Activated naive CD8-positive, alpha-beta T cell treated with anti-CD3 and anti-CD28 coated beads, Interleukin-2, amount 50 U/mL, for 16 hours (primary cell): ENCODE measurements at regions not wholly inside any gene's neighbourhood (a gene's known extent, or its start where the extent isn't known, plus 50 kb on each side); places are given as distances from the start of the nearest gene placed in this dataset.
A peak's percentile ranks its signal among the peaks of the same experiment; 100 is the strongest.
"Not testable (repeated sequence)": the region's sequence is repeated elsewhere in the genome, so short reads cannot be mapped to it uniquely, and the experiment has no call there.

Experiments
- DNase-seq: peaks from one replicate; pipeline ENCODE4 v3.0.0-alpha.2; 2020; ENCODE audit warnings: low read depth, low spot score

DNA sequence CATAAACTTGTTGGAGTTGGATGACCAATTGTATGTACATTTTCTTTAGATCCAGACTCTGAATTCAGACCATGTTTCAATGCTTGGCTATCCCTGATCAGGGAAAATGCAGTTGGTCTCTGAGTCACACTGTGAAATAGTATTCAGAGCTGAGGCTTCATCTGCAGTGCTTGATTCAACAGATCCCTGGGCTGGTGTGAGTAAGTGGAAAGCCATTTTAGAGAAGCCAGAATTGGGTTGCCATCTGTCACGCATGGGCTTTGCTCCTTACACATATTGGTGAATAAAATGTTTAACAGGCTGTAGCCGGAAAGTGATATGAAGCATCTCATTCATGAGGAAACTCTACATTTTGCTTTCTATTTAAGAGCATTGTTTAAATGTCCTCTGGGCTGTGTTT is 50.0 kb upstream of the ACYP2 start:
- no peak for DNase-seq

DNA sequence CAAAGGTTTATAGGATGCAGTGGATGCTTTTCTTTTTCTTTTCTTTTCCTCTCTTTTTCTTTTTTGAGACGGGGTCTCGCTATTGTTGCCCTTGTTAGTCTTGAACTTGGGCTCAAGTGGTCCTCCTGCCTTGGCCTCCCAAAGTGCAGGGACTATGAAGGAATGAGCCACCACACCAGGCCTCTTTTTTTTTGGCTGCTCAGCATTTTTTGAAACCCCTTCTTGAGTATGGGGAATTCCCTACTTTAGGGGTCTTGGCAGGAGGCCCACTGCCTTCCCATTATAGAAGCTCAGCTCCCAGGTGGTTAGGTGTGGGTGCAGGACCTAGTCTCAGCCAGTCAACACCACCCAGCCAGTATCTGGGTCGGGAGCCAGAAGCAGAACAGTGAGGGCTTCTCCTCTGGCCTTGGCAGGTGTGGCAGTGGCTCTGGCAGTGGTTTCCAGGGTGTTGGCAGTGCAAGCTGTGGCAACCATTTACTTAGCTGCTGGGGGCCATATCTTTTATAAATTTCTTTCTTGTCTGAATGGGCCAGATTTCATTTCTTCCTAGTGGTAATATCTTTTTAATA is 51.4 kb upstream of the ACYP2 start:
- DNase-seq = no peak

DNA sequence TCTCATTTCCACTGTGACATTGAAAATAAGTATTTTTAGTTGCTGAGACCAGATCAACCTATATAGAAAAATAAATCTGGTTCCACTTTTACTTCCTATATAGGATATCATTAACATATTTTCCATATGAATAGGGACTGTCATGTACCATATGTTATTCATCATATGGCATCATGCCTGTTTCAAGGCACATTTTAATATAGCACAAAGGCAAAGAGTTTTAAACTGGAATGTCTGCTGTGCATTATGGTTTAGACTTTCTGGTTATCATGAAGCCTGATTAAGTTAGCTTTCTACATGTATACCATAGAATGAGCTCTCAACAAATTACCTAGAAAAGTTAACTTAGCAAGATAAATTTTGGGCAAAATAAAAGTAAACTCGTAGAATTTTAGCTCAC is 53.0 kb upstream of the ACYP2 start:
- DNase-seq = no peak

DNA sequence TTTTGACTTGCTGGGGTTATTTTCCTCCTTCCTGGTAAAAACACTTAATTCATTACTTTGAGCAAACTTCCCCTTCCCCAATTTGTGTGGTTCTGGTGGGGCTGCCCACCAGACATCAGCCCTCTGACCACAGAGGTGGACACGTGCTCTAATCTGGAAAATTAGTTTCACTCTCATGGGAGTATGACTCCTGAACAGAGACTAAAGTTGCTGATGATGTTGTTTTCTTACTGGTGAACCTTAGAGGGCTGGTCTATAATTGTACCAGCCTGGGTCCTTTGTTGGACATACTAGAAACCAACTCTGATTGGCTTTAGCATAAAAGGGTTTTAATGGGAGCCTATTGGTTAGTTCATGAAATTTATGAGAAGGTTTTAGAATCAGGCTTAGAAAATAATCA is 54.1 kb upstream of the ACYP2 start:
- no peak for DNase-seq

DNA sequence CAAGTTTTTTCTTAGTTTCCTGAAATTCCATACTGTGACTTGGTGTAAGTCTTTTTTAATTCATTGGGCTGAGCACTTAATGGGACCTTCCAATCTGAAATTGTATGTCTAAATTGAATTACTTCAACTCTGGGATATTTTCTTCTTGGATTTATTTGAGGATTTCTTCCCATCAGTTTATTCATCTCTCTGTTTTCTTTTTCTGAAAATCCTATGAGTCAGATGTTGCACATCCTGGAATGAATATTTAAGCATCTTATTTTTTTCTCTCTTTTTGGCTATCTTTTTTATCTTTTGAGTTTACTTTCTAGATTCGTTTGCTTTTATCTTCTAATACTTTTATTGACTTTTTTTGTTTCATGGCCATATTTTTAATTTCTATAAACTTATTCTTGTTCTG is 55.4 kb upstream of the ACYP2 start:
- DNase-seq = no peak

DNA sequence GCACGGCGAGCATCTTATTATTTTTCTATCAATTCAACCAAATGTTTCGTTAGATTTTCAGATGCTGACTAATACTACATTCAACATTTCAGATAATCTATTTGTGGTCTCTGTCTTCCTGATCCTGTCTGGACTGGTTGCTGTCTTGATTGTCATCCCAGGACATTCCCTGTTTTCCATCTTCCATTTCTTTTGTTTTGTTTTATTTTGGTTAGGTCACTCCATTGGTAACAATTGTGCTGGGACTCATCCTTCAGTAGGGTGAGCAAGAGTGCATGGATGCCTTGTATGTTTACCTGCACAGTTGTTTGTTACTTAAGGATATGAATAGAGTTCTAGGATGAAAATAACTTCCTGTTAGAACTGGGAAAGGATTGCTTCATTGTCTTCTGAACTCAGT is 55.9 kb upstream of the ACYP2 start:
- no peak for DNase-seq

DNA sequence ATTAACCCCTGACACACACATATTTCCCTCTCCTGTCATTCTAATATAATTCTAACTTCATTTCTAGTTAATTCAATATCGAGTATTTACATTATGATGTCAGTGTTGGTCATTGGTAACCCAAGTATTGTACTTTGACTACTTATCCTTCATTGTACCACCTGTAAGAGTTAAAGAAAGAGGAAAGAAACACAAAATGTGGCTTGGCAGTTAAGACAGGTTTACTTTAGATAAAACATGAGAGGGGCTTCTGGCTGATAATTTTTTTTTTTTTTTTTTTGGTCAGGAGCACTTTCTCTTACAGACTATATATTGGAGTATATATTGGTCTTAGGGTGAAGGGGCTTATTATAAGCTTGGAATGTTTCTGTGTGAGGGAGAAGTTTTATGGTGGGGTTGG is 57.0 kb upstream of the ACYP2 start:
- DNase-seq = no peak

DNA sequence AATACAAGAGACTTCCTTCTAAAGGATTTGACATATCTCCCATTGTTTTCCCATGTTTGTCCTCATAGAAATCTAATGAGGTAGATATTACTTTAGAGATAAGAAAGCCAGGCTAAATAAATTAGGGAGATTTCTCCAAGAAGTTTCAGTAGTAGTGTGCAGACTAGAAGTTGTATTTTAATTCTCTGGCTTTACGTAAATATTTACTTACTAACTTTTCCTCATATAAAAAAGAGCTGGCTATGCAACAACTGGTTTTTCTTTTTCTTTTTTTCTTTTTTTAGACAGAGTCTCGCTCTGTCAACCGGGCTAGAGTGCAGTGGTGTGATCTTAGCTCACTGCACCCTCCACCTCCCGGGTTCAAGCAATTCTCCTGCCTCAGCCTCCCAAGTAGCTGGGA is 60.6 kb upstream of the ACYP2 start:
- DNase-seq = no peak

DNA sequence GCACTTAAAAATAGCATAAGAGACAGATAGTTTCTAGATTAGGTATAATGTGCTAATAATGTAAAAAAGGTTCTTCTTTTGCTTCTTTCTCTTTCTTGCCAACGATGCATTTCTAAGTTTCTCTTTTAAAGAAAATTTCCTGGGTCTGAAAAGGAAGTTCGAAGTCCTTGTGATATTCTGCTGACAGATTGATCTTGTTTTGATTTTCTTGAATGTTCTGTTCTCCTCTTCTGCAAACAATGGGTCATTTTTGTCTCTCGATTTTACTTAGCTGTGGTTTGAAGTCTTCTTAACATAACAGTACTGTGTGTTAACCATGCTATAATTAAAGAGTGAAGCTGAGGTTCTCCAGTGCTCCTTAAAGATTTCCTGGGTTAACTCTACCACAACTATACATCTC is 61.1 kb upstream of the ACYP2 start:
- no peak for DNase-seq

DNA sequence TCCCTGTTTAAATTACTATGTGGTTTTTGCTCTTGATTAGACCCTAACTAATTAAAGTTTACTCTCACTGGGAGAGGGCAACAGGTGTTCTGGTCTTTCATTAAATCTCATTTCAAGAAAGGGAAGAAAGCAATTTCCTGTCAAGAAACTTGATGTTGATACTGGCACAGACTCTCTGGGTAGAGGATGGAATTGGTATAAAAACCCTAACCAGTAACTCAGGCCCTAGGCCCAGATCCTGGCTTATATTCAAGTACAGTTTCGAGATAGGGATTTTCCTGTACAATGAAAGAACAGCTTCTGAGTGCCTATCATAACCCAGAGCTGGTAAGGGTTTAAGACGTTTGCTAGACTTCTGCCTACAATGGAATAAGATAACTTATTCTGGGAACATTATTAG is 61.6 kb upstream of the ACYP2 start:
- DNase-seq = no peak

DNA sequence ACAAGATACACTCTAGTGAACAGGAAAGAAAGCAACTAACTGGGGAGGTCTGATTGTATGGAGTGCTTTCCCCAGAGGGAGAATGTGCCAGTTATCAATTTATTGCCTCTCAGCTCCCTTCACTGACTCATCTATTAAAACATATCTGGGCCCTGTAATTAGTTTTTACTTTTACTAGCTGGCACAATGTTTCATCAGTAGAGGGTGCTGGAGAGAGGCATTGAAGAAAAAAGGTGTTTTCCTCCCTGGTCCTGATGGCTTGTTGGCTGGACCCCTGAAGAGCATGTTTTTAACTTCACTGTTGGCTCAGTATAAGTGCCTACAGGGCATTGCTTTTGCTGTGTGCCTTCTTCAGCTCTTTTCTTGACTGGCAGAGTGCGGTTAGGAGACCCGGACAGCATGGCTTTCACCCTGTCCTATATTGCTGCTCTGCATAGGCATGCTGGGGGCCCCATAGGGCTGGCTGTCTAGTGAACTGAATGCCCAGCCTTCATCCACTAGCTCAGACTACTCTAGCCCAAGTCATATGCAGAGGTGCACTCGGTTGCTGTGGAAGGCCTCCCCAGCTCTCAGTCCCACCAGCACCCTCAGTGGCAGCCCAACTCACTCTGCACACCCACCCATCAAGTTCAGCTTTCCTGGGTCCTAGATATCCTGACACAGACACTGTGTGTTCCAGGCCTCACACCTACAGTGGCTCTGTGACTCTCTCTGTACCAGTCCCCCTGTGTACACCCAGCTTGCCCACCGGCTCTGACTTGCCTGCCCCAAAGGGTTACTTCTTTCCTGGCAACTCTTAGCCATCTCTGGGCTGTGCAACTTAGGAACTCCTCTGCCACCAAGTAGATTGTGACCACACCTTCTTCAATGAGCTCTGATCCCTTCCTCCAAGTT is 62.3 kb upstream of the ACYP2 start:
- no peak for DNase-seq

DNA sequence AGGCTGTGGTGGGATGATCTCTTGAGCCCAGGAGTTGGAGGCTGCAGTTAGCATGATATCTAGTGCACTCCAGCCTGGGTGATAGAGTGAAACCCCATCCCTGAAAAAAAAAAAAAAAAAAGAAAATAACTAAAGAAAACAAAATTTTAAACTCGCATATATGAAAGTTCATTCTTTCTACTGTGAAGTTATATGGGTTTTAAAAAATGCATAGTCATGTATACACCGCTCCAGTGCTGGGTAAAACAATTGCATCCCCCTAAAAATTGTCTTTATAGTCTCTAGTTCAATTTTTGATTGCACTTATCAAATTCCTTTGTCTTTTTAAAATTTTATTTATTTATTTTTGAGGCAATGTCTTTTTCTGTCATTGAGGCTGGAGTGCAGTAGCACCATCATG is 65.0 kb upstream of the ACYP2 start:
- DNase-seq = no peak

DNA sequence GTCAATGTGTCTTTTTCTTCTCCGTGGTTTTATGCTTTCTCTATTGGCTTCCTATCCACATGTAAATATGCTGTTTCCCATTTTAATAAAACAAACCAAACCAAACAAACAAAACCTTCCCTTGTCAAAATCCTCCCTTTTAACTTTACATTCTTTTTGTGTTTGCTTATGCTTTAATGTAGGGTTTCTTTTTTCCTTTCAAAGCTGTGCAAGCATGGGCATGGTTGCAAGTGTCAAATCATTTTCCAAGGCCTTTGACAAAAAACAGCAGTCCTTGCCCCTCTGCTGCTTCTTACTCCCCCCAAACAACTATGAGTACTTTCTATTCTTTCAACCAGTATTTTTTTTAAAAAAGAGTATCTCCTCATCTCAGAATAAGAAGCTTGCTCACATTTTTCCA is 66.0 kb upstream of the ACYP2 start:
- no peak for DNase-seq

DNA sequence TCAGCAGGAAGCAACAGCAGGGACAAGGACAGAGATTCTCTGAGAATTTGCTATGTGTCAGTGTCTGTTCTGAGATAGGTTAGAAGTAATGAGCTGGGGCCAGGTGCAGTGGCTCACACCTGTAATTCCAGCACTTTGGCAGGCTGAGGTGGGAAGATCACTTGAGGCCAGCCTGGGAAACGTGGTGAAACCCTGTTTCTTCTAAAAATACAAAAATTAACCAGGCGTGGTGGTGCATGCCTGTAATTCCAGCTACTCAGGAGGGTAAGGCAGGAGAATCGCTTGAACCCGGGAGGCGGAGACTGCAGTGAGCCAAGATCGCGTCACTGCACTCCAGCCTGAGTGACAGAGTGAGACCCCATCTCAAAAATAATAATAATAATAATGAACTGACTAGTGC is 66.5 kb upstream of the ACYP2 start:
- DNase-seq = not testable (repeated sequence)

DNA sequence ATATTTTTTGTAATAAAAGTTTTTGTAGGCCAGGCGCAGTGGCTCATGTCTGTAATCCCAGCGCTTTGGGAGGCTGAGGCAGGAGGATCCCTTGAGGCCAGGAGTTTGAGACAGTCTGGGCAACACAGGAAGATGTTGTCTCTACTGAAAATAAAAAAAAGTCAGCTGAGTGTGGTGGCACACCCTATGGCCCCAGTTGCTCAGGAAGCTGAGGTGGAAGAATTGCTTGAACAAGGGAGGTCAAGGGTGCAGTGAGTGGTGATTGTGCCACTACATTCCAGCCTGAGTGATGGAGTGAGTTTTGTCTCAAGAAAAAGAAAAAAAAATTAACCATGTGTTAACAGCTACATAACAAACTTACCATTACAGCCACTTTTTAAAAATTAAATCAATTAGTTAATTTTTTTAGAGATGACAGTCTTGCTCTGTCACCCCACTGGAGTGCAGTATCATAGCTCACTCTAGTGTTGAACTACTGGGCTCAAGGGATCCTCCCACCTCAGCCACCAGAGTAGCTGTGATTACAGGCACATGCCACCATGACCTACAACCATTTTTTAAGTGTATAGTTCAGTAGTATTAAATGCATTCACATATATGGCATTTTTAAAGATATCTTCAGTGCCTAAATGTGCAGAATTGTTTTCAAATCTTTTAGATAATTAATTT is 67.2 kb upstream of the ACYP2 start:
- no peak for DNase-seq

DNA sequence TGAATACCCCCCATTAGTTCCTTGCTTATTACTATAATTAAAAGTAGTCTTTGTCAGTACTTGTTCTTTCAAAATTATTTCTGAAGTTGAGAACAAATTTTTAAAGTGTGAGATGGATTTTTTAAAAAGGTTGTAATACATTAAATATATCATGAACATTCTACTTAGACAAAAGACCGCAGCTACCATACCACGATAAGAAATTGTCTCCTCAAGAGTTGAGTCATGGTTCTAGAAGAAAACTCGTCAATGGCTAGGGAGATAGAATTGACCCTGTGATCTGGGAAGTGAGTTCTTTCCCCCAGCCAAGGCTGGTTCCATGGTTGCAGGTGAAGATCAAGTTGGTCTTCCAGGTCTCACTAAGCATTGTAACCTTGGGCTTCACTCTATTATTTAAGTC is 67.8 kb upstream of the ACYP2 start:
- DNase-seq = no peak

DNA sequence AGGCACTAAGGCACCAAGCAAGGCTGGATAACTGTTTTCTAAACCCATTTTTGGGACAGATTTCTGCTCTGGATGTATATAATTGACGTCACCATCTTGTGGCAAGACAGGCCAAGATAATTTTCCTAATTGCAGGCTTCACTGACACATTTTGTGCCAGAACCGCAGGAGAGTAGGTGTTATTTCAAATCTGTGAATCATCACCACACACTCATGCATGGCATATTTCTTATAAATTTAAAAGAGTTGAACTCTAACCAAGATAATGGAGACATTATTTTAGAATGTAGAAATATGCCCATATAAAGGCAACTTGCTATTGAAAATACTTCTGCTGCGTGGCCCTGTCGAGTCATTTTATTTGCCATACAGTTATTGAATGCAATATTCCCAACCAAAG is 68.3 kb upstream of the ACYP2 start:
- DNase-seq = no peak

DNA sequence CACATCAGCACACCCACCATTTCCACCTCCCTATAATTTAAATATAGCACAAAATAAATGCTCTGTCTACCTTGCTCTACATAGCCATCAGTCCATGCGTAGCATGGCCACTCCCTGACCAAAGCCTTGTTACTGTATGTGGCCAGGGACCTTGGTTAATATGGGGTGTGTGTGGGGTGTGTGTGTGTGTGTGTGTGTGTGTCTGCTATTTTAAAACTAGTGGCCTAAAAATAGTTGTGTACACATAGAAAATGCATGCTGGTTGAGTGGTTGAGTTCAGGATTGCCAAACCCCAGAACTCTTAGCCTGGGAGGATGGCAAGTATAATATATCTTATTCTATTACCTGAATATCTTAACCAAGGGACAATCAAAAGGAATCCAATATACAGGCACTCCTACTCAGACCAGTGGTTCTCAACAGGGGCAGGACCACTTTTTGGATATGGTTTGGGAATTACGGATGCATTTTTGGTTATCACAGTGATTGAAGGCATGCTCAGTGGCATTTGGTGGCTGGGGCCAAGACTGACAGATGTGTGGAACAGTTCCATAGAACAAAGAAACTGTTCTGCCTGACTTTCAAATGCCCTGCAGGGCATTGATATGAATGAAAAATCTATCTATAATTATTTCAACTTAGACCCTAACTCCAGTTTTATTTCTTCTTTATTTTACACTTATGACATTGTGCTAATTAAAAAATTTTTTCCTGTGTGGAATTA is 72.3 kb upstream of the PSME4 start:
- no peak for DNase-seq

DNA sequence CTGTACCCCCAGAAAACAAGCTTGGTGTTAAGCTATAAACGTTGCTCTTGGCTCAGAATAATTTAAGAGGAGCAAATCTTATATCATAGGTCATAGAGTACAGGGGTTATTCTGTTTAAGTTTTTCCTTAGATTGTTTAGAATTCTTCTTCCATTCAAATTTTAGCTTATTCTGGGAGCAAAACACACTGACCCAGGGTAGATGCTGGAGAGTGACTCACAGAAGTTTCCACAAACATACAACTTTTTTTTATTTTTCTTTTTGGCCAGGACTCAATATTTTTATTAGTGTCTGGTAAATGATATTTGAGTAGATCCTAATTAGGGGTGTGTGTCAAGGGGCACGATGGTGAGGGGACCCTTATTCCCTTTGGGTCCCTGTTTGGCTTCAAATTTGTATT is 71.5 kb upstream of the PSME4 start:
- no peak for DNase-seq

DNA sequence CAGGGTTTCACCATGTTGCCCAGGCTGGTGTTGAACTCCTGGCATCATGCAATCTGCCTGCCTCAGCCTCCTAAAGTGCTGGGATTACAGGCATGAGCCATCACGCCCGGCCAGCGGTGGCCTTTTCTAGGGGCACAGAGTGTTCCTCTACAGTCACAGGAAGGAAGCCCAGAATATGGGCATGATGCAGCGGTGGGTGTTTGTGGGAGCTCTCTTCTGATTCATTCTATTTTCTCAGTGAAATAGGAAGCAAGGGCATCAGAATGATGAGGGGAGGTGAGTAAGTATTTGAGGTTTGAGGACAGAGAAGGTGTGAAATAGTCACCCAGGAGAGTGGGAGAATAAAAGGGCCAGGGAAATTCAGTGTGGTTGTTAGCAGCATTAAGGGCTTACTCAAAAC is 70.3 kb upstream of the PSME4 start:
- peak; percentile 33 for DNase-seq

DNA sequence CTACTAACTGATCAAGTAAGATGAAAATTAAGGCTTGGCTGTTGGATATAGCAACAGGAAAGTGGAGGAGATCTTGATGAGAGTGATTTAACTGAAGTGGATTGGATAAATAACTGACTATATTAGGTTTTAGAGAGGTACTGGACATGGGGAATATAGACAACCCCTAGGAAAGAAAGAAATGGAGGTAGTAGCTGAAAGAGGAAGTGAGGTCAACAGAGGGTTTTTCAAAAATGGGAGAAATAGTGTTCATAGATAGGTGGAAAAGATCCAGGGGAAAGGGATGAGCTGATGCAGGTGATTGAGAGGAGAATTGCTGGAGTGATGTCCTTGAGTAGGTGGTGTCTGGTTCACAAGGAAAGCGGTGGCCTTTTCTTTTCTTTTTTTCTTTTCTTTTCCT is 69.9 kb upstream of the PSME4 start:
- DNase-seq = no peak

DNA sequence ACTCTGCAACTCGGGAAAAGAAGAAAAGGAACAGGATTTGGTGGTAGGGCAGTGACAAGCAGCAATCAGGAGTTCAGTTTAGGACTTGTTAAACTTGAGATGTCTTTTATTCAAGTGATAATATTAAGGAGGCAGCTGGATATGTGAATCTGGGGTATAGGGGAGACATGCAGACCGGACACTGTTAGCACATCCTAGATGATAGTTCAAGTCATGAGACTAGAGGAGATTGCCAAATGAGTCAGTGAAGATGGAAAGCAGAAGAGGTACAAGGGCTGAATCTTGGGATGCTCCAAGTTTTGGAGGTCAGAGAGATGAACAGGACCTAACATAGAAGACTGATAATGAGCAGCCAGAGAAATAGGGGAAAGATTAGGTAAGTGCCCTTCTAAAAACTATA is 69.5 kb upstream of the PSME4 start:
- no peak for DNase-seq
